ENCODE measurements at regions not wholly inside any gene's neighbourhood (a gene's known extent, or its start where the extent isn't known, plus 50 kb on each side); places are given as distances from the start of the nearest gene placed in this dataset.

DNA sequence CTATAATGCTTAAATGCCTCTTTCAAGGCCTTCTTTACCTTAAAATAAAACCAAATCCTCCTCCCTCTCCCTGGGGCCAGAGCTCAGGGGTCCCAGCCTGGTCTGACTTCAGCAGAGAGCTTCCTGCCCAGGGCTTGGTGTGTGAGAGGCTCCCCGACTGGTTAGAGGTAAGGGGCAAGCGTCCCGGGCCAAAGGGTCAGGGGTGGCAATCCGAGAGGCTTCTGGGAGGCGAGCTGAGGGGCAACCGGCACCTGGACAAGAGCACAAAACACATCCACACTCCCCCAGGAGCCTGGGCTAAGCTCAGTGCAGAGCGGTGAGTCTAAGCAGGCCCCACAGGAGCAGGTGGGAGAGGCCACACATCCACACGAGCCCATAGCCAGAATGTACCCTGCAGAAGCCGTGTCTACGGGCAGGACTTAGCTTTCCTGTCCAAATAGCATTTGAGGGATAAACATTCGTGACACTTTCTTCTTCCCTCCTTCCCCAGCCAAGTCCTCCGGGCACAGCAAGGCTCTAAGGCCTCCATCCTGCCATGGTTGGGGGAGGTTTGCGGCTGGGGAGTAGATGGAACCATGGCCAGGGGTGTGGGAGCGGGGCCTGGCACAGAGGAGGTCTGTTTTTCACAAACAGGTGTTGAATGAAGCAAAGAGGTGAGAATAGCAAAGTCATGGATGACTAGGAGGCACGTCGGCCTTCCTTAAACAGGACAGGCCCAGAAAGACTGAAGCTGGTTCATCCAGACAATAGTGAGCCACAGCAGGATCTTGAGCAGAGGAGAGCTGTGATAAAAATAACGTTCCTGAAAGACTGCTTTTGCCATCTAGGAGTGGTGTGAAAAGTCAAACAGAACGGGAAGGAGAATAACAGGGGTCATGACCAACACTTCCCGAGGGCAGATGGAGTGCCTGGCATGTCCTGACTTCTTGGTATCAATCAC lies 98.7 kb upstream of the IQSEC1 start:
- H3K4me3 Mint-ChIP-seq = no peak overlapping the region
- H3K4me1 Mint-ChIP-seq = no peaks in the 10 kb centered on the region
- H3K36me3 Mint-ChIP-seq = no peaks in the 10 kb centered on the region
- no peak overlapping the region for H3K27ac Mint-ChIP-seq
- H3K9me3 Mint-ChIP-seq = no peaks in the 10 kb centered on the region
- H3K27me3 Mint-ChIP-seq = no peaks in the 10 kb centered on the region
- DNase-seq = no peak

DNA sequence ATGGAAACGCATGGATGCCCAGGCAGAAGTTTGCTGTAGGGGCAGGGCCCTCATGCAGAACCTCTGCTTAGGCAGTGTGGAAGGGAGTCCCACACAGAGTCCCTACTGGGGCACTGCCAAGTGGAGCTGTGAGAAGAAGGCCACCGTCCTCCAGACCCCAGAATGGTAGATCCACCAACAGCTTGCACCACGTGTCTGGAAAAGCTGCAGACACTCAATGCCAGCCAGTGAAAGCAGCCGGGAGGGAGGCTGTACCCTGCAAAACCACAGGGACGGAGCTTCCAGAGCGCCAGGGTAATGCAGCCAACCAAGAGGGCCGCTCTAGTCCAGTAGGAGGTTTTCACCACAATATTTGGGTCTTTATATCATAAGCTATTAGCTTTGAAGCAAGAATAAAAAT lies 97.1 kb upstream of the IQSEC1 start:
- no peak overlapping the region for H3K4me3 Mint-ChIP-seq
- H3K4me1 Mint-ChIP-seq = no peaks in the 10 kb centered on the region
- H3K27me3 Mint-ChIP-seq = no peaks in the 10 kb centered on the region
- H3K9me3 Mint-ChIP-seq = no peaks in the 10 kb centered on the region
- DNase-seq = no peak
- no peaks in the 10 kb centered on the region for H3K36me3 Mint-ChIP-seq
- H3K27ac Mint-ChIP-seq = no peak overlapping the region

DNA sequence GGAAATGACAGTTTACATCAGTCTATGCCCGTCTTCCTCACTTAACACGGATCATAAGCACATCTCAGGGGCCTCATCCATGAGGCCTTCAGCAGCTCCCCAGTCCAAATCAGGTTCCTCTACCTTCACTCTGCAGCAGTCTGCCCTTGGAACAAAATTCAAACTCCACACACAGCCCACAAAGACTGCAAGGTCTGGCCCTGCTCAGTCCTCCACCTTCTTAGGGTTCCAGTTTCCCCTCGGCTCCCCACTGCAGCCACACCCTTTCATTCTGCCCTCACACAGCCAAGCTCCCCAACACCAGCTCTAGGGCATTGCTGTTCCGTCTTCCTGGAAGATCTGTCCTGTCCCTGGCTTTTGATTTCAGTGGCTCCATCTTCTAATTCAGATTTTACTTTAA lies 95.2 kb upstream of the IQSEC1 start:
- H3K4me1 Mint-ChIP-seq = no peaks in the 10 kb centered on the region
- H3K27ac Mint-ChIP-seq = no peak overlapping the region
- no peak for DNase-seq
- H3K4me3 Mint-ChIP-seq = no peak overlapping the region
- H3K27me3 Mint-ChIP-seq = no peaks in the 10 kb centered on the region
- H3K36me3 Mint-ChIP-seq = no peaks in the 10 kb centered on the region
- no peaks in the 10 kb centered on the region for H3K9me3 Mint-ChIP-seq

DNA sequence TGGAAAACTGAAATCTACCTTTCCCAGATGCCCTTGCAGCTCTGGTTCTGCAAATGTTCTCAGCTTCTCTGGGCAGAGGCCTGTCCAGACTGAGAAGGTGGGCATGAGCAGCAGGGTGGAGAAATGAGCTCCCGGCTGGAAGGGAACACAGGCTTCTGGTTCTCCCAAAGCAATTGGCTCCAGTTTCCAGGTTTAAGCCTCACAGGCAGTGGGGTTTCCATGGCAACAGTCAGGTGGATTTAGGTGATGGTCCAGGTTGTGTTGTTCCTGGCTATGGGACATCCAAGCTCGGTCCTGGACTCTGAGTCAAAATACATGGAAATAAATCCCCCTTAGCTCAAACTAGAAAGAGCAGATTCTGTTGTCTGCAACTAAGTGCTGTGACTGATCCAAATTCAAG lies 94.6 kb upstream of the IQSEC1 start:
- Mint-ChIP-seq H3K27ac (no peak overlapping the region), H3K4me3 (no peak overlapping the region), H3K27me3 (no peaks in the 10 kb centered on the region), H3K36me3 (no peaks in the 10 kb centered on the region), H3K4me1 (no peaks in the 10 kb centered on the region), H3K9me3 (no peaks in the 10 kb centered on the region)
- DNase-seq = no peak

DNA sequence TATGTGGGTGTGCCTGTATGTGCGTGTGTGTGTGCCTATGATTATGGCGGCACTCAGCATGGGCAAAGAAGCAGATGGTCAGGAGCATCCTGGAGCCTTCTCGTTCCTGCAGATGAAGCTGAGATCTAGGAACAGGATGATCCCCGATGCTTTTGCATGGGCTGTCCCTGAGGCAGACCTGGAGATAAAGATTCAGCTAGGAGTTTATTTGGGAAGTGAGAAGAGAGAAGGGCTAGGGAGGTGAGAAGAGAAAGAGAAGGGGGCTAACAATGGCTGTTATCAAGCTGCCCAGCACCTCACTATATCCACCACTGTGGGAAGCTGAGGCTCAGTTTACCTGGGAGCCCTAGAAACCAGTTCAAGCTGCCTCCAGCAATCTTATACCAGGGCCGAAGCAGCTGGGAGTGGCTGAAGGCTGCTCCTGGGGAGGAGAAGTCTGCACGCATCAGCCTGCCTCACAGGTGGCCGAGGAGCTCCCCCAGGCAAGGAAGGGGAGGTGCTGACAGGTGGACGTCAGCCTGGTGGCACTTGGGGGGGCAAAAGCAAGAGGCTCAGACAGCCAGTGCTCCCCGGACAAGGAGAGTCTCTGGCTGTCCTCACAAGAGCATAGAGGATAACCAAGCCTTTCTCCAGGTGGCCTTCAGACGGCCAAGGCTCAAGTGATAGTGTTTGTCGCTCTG lies 94.0 kb upstream of the IQSEC1 start:
- no peak overlapping the region for H3K4me3 Mint-ChIP-seq
- no peaks in the 10 kb centered on the region for H3K36me3 Mint-ChIP-seq
- no peak for DNase-seq
- no peak overlapping the region for H3K27ac Mint-ChIP-seq
- no peaks in the 10 kb centered on the region for H3K4me1 Mint-ChIP-seq
- no peaks in the 10 kb centered on the region for H3K9me3 Mint-ChIP-seq
- no peaks in the 10 kb centered on the region for H3K27me3 Mint-ChIP-seq

DNA sequence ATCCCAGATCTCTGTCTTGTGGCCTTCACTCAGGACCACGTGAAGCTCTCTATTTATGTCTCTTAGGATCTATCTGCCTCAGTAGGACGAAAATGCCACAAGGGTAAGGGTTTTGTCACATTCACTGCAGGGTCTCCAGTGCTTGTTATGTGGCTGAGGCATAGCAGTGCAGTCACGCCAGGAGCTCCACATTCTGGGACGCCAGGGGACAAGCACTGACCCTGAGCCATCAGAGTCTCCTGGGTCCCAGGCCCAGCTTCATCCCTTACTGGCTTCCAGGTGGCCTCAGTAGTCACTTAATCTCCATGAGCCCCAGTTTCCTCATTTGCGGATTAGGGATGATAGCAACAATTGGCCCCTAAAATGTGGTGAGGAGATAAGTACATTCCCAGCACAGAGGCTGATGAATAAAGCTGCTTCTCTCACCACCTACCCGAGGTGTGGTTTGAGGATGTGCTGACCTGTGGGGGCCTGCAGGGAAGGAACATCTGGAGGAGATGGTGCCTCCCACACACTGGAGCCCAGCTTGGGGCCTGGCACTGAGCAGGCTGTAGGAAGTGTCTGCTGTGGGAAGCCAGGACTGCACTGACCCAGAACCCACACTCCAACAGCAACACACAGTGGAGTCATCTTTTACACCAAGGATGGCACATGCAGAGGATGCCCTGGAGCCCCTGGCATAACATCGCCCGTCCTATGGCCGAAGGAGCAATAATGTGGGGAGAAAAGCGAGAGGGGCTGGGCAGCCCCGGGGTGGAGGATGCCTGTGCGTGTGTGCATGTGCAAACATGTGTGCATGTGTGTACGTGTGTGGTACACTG lies 93.2 kb upstream of the IQSEC1 start:
- Mint-ChIP-seq H3K27ac (no peak overlapping the region), H3K4me1 (no peaks in the 10 kb centered on the region), H3K4me3 (no peak overlapping the region), H3K9me3 (no peaks in the 10 kb centered on the region), H3K36me3 (no peaks in the 10 kb centered on the region), H3K27me3 (no peaks in the 10 kb centered on the region)
- DNase-seq = no peak

DNA sequence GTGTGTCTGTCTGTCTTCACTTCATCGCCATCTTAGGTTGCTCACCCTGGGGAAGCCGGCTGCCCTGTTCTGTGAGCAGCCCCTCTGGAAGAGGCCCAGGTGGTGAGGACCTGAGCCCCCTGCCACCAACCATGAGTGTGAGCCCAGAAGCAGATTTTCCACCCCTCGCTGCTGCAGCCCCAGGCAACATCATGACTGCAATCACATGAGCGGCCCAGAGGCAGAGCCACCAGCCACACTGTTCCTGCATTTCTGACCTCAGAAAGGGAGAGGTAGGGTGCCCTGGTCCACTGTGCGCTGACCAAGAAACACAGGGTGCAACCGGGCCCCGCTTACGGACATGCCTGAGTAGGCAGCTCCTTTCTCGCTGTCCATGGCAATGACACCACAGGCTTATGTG lies 92.3 kb upstream of the IQSEC1 start:
- no peak overlapping the region for H3K4me3 Mint-ChIP-seq
- no peaks in the 10 kb centered on the region for H3K36me3 Mint-ChIP-seq
- no peaks in the 10 kb centered on the region for H3K27me3 Mint-ChIP-seq
- no peaks in the 10 kb centered on the region for H3K9me3 Mint-ChIP-seq
- no peaks in the 10 kb centered on the region for H3K4me1 Mint-ChIP-seq
- H3K27ac Mint-ChIP-seq = no peak overlapping the region
- no peak for DNase-seq

DNA sequence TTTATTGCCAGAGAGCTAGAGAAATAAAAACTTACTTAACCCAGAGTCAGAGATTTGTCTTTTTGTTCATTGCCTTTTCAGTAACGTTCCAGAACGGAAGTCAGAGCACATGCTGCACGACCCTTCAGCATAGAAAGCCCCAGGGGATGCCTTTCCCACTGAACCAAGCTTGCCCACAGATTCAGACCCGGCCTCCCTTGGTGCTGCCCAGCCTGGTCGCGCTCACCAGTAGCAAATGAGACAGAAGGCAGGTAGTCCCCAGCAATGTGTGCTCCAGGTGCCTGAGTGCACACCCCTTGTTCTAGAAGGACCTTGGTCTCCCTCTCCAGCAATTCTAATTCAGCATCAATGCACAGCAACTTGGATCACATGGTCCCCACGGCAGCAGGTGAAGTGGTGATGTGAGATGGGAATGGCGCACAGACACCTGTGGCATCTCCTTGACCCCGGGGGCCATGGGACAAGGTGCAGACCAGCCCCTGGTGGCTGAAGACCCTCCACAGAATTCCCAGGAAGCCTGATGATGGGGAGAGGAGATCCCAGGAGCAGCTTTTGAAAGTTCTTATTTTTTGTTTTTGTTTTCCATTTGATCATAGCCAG lies 91.8 kb upstream of the IQSEC1 start:
- H3K4me1 Mint-ChIP-seq = no peaks in the 10 kb centered on the region

DNA sequence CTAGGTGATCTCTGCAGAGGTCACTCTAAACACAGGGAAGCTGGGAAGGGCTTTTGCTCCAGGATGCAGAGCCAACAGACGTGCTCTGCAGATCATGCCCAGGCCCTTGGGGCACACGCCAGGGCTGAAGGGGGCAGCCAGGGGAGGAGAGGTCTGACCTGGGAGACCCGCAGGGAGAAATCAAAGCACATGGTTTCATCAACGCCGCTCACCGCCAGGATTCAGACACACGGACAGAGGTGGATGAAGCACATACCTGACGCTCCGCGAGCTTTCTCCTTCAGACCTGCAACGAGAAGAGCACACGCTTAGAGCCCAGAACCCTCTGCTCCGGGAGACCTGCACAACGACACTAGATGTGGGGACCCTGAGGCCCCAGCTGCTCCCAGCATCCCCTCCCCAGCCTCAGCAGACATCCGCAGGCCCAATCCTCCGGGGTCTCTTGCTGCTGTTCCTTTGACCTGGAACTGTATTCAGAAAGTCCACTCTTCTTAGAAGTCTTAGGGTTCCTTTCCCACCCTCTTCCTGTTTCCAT lies 90.7 kb upstream of the IQSEC1 start:
- H3K36me3 Mint-ChIP-seq = no peaks in the 10 kb centered on the region
- DNase-seq = no peak
- H3K27ac Mint-ChIP-seq = no peak overlapping the region
- H3K27me3 Mint-ChIP-seq = no peaks in the 10 kb centered on the region
- H3K9me3 Mint-ChIP-seq = no peaks in the 10 kb centered on the region
- H3K4me1 Mint-ChIP-seq = no peaks in the 10 kb centered on the region
- H3K4me3 Mint-ChIP-seq = no peak overlapping the region

More for the DNA sequence above, 91.8 kb upstream of the IQSEC1 start:
- Mint-ChIP-seq H3K27ac (no peak overlapping the region), H3K4me3 (no peak overlapping the region), H3K9me3 (no peaks in the 10 kb centered on the region), H3K27me3 (no peaks in the 10 kb centered on the region), H3K36me3 (no peaks in the 10 kb centered on the region)
- no peak for DNase-seq

DNA sequence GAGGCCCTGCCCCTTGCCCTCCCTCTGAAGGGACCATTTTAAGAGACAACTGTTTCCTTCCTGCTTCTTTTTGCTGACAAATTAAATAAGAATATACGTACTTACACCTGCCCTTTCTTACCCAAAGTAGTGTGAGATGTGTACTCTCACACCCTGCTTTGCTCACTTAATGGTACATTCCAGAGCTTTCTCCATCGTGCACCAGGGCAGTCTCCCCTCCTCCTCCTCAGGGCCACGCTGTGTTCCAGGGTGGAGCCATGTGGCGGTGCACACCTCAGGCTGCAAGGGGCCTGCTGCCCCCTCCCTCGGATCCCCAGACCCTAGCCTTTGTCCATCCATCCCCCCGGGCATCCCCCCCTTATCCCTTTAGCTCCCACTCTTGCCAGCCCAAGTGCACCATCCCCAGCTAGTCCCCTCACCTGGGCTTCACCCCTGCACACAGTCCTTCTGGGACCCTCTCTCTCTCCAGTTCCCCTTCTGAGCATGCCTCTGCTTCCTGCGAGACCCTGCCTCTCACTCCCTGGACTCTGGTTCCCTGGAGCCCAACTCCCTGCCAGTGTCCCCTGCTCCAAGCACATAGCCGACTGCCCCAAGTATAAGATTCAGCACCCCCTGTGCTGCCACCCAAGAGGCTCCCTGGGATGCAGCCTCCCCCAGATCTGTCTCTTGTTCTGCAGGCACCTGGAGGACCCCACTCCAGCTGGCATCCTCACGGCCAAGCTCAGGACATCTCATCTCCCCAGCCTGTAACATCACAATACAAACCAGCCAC lies 89.5 kb upstream of the IQSEC1 start:
- Mint-ChIP-seq H3K27ac (no peak overlapping the region), H3K4me1 (no peaks in the 10 kb centered on the region), H3K4me3 (no peak overlapping the region), H3K36me3 (no peaks in the 10 kb centered on the region), H3K9me3 (no peaks in the 10 kb centered on the region), H3K27me3 (no peaks in the 10 kb centered on the region)
- DNase-seq = no peak

DNA sequence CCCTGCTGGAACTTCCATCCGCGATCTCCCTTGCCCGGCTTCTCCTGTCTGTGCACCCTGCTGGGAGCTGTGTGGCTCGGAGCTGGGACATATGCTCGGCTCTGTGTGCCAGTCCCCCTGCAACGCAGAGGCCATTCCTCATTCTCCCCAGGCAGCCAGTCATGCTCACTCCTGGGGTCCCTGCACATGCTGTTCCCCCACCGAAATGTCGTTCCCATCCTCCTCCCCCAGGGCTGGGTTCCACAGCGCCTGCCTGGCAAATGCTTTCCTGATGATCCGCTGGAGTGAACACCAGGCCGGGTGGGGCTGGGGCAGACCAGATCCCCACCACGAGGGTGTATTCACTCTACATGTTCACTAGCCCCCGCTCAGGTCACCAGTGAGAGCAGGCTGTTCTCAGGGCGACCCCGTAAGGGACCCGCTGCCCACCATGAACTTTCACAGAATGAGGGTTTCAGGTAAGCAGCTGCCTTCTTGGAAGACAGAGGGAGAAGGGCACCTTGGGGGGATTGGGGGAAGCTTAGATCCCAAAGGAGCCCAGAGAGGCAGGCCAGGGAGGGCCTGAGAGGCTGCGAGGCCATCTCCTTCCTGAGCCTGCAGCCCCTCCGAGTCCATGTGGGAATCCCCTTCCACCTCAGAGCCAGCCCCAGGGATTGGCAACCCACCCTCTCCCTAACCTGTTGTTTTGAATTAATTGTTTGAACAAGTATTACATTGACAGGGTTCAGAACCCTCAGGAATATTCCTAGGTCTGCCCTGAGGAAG lies 88.7 kb upstream of the IQSEC1 start:
- no peaks in the 10 kb centered on the region for H3K27me3 Mint-ChIP-seq
- H3K36me3 Mint-ChIP-seq = no peaks in the 10 kb centered on the region
- no peak for DNase-seq
- H3K4me1 Mint-ChIP-seq = no peaks in the 10 kb centered on the region
- H3K9me3 Mint-ChIP-seq = no peaks in the 10 kb centered on the region
- H3K4me3 Mint-ChIP-seq = no peak overlapping the region
- no peak overlapping the region for H3K27ac Mint-ChIP-seq

DNA sequence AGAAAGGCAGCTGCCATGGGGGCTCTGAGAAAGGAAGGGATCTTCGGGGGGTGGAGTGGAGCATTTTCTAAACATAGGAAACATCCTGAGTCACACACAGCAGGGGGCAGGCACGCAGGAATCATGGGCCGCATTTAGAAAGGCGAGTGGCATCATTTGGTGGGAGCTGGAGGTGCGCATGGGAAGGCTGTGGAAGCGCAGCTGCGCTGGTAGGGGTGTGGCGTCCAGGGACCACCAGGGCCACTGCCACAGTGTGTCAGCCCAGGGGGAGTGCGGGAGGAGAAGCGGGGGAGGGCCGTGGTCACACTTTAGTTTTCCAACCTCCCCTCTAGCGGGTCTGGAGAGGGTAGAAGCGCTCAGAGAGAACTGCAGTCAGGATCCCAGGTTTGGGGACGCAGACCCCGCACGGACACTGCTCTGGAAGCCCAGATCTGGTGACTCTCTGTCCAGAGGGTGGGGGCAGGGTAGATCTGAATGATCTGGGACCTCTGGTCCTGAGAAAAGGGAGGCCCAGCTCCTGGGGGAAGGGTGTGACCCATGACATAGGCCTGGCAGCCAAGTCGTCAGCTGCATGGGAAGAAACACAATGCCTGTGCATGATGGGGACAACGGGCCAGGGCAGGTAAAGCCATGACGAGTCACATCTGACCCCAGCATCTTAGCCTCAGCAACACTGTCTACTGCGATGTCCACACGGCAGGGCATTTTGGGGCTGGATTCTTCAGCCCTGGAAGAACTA lies 88.0 kb upstream of the IQSEC1 start:
- Mint-ChIP-seq H3K27ac (no peak overlapping the region), H3K4me1 (no peaks in the 10 kb centered on the region), H3K9me3 (peaks cover 4% of the 10 kb centered on the region), H3K27me3 (no peaks in the 10 kb centered on the region), H3K4me3 (no peak overlapping the region), H3K36me3 (no peaks in the 10 kb centered on the region)
- DNase-seq = no peak

DNA sequence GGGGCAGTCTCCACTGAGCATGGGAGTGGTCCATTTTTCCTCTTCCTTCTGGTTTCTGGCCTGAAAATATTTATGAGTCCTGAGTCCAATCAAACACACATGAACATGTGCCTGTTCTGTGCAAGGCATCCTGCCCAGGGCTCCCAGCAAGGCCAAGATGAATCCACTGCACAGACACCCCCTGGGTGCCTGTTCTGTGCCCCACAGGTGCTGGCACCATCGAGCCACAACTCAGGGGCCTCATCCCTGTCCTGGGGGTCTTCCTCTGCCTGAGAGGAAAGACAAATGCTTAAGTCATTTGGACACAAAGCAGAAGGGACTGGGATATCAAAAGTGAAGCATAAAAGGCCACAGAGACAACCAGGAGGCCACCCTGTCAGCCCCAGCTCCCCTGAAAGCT lies 87.4 kb upstream of the IQSEC1 start:
- H3K27me3 Mint-ChIP-seq = no peaks in the 10 kb centered on the region
- H3K36me3 Mint-ChIP-seq = no peaks in the 10 kb centered on the region
- H3K4me3 Mint-ChIP-seq = no peak overlapping the region
- H3K9me3 Mint-ChIP-seq = peaks cover 5% of the 10 kb centered on the region
- no peaks in the 10 kb centered on the region for H3K4me1 Mint-ChIP-seq
- H3K27ac Mint-ChIP-seq = no peak overlapping the region
- no peak for DNase-seq
